Stimulated activated naive CD8-positive, alpha-beta T cell treated with anti-CD3 and anti-CD28 coated beads, Interleukin-15, amount 100 ng/mL, for 72 hours (primary cell): ENCODE measurements at regions not wholly inside any gene's neighbourhood (a gene's known extent, or its start where the extent isn't known, plus 50 kb on each side); places are given as distances from the start of the nearest gene placed in this dataset.

ENCODE experiments used
- ATAC-seq: fragments of 150-1000 bp; cut with Tn5 transposase; 2 replicates; pipeline ENCODE4 v1.10.0; 2021; ENCODE audit warnings: mild to moderate bottlenecking, moderate library complexity
- DNase-seq, 2 donors: peaks; one replicate each; pipeline ENCODE4 v3.0.0; 2021 to 2022
- H3K27ac Mint-ChIP-seq, 2 donors: one replicate each; pipeline ENCODE4 v1.8.0; 2022; ENCODE audit warnings: mild to moderate bottlenecking in 2 of 2, mixed read lengths in 2 of 2, moderate library complexity in 2 of 2
- H3K27me3 Mint-ChIP-seq: one replicate; pipeline ENCODE4 v1.8.0; 2022; ENCODE audit warnings: mixed read lengths
- H3K4me1 Mint-ChIP-seq: one replicate; pipeline ENCODE4 v1.8.0; 2022; ENCODE audit warnings: mild to moderate bottlenecking, mixed read lengths
- H3K4me3 Mint-ChIP-seq, 2 donors: one replicate each; pipeline ENCODE4 v1.8.0; 2022; ENCODE audit warnings: mild to moderate bottlenecking in 2 of 2, mixed read lengths in 2 of 2, moderate library complexity in 1 of 2
- H3K9me3 Mint-ChIP-seq, 2 donors: one replicate each; pipeline ENCODE4 v1.8.0; 2022; ENCODE audit warnings: mixed read lengths in 2 of 2

GRCh38 chr7:136807598-136807997 lies 60.9 kb upstream of the CHRM2 start:
- H3K4me3 Mint-ChIP-seq: no peak overlapping the region
- H3K27ac Mint-ChIP-seq: no peak overlapping the region
- no peaks in the 10 kb centered on the region for H3K27me3 Mint-ChIP-seq
- ATAC-seq (no peak), DNase-seq (no peak)
- H3K9me3 Mint-ChIP-seq: peaks cover 24 to 34% of the 10 kb centered on the region in 2 donors
- no peaks in the 10 kb centered on the region for H3K4me1 Mint-ChIP-seq

GRCh38 chr7:136803028-136803427 lies 65.4 kb upstream of the CHRM2 start:
- DNase-seq (no peak), ATAC-seq (no peak)
- no peak overlapping the region for H3K27ac Mint-ChIP-seq
- peaks cover 16 to 20% of the 10 kb centered on the region in 2 donors for H3K9me3 Mint-ChIP-seq
- no peaks in the 10 kb centered on the region for H3K27me3 Mint-ChIP-seq
- no peaks in the 10 kb centered on the region for H3K4me1 Mint-ChIP-seq
- H3K4me3 Mint-ChIP-seq: no peak overlapping the region

- H3K4me1 Mint-ChIP-seq: no peaks in the 10 kb centered on the region
- no peak for ATAC-seq
- no peak for DNase-seq
- no peak overlapping the region for H3K4me3 Mint-ChIP-seq
- no peaks in the 10 kb centered on the region for H3K27me3 Mint-ChIP-seq
- no peak overlapping the region for H3K27ac Mint-ChIP-seq
- H3K9me3 Mint-ChIP-seq: peaks cover 0 to 9% of the 10 kb centered on the region in 2 donors
These were observed 84.5 kb upstream of the CHRM2 start for GRCh38 chr7:136783934-136784333.

- ATAC-seq: no peak
- H3K4me3 Mint-ChIP-seq: no peak overlapping the region
These were observed 126.5 kb upstream of the CHRM2 start for GRCh38 chr7:136741941-136742340.

GRCh38 chr7:136728945-136729344 lies 139.5 kb upstream of the CHRM2 start:
- DNase-seq: no peak
- no peak overlapping the region for H3K4me3 Mint-ChIP-seq
- no peaks in the 10 kb centered on the region for H3K4me1 Mint-ChIP-seq
- no peak for ATAC-seq
- H3K9me3 Mint-ChIP-seq: peaks cover 13 to 39% of the 10 kb centered on the region in 2 donors
- no peak overlapping the region for H3K27ac Mint-ChIP-seq
- H3K27me3 Mint-ChIP-seq: no peaks in the 10 kb centered on the region

More at GRCh38 chr7:136741941-136742340, 126.5 kb upstream of the CHRM2 start:
- Mint-ChIP-seq H3K9me3 (peaks cover 0 to 25% of the 10 kb centered on the region in 2 donors), H3K4me1 (no peaks in the 10 kb centered on the region), H3K27me3 (no peaks in the 10 kb centered on the region), H3K27ac (no peak overlapping the region)
- DNase-seq: no peak

- H3K4me1 Mint-ChIP-seq: no peaks in the 10 kb centered on the region
- no peak overlapping the region for H3K4me3 Mint-ChIP-seq
- DNase-seq (no peak), ATAC-seq (no peak)
- H3K27ac Mint-ChIP-seq: no peak overlapping the region
- no peaks in the 10 kb centered on the region for H3K27me3 Mint-ChIP-seq
- H3K9me3 Mint-ChIP-seq: peaks cover 6 to 27% of the 10 kb centered on the region in 2 donors
These were observed 142.0 kb upstream of the CHRM2 start for GRCh38 chr7:136726460-136726859.

GRCh38 chr7:136717910-136718557 lies 150.4 kb upstream of the CHRM2 start:
- Mint-ChIP-seq H3K4me1 (no peaks in the 10 kb centered on the region), H3K4me3 (no peak overlapping the region), H3K27me3 (no peaks in the 10 kb centered on the region), H3K9me3 (peaks cover 5 to 7% of the 10 kb centered on the region in 2 donors), H3K27ac (no peak overlapping the region)
- DNase-seq (no peak), ATAC-seq (no peak)

GRCh38 chr7:136714062-136714461 lies 154.4 kb upstream of the CHRM2 start:
- H3K9me3 Mint-ChIP-seq: peaks cover 13 to 14% of the 10 kb centered on the region in 2 donors
- ATAC-seq: no peak
- H3K27ac Mint-ChIP-seq: no peak overlapping the region
- H3K4me3 Mint-ChIP-seq: no peak overlapping the region
- no peak for DNase-seq
- H3K27me3 Mint-ChIP-seq: no peaks in the 10 kb centered on the region
- no peaks in the 10 kb centered on the region for H3K4me1 Mint-ChIP-seq

- Mint-ChIP-seq H3K4me1 (no peaks in the 10 kb centered on the region), H3K27me3 (no peaks in the 10 kb centered on the region), H3K9me3 (peaks cover 6 to 14% of the 10 kb centered on the region in 2 donors), H3K4me3 (no peak overlapping the region), H3K27ac (no peak overlapping the region)
- ATAC-seq (no peak), DNase-seq (no peak)
These were observed 157.7 kb upstream of the CHRM2 start for GRCh38 chr7:136710751-136711150.

- Mint-ChIP-seq H3K4me1 (no peaks in the 10 kb centered on the region), H3K9me3 (peaks cover 6 to 14% of the 10 kb centered on the region in 2 donors), H3K27me3 (no peaks in the 10 kb centered on the region), H3K27ac (no peak overlapping the region), H3K4me3 (no peak overlapping the region)
- no peak for DNase-seq
- no peak for ATAC-seq
These were observed 158.6 kb upstream of the CHRM2 start for GRCh38 chr7:136709876-136710275.

GRCh38 chr7:136702913-136703312 lies 165.5 kb upstream of the CHRM2 start:
- ATAC-seq (no peak), DNase-seq (no peak)
- Mint-ChIP-seq H3K27ac (no peak overlapping the region), H3K9me3 (no peaks in the 10 kb centered on the region), H3K27me3 (no peaks in the 10 kb centered on the region), H3K4me3 (no peak overlapping the region), H3K4me1 (no peaks in the 10 kb centered on the region)

- Mint-ChIP-seq H3K4me3 (no peak overlapping the region), H3K27ac (no peak overlapping the region), H3K4me1 (no peaks in the 10 kb centered on the region), H3K9me3 (no peaks in the 10 kb centered on the region), H3K27me3 (no peaks in the 10 kb centered on the region)
- DNase-seq: no peak
- no peak for ATAC-seq
These were observed 169.5 kb upstream of the CHRM2 start for GRCh38 chr7:136698977-136699376.

- no peaks in the 10 kb centered on the region for H3K9me3 Mint-ChIP-seq
- no peak for DNase-seq
- no peak overlapping the region for H3K27ac Mint-ChIP-seq
- H3K4me3 Mint-ChIP-seq: no peak overlapping the region
- ATAC-seq: no peak
- H3K27me3 Mint-ChIP-seq: no peaks in the 10 kb centered on the region
- no peaks in the 10 kb centered on the region for H3K4me1 Mint-ChIP-seq
These were observed 170.2 kb upstream of the CHRM2 start for GRCh38 chr7:136698231-136698630.

- Mint-ChIP-seq H3K27me3 (no peaks in the 10 kb centered on the region), H3K4me3 (no peak overlapping the region), H3K4me1 (no peaks in the 10 kb centered on the region), H3K27ac (no peak overlapping the region), H3K9me3 (no peaks in the 10 kb centered on the region)
- no peak for DNase-seq
- no peak for ATAC-seq
These were observed 171.2 kb upstream of the CHRM2 start for GRCh38 chr7:136697271-136697670.

- no peak overlapping the region for H3K4me3 Mint-ChIP-seq
- H3K27me3 Mint-ChIP-seq: no peaks in the 10 kb centered on the region
- DNase-seq: no peak
- no peak overlapping the region for H3K27ac Mint-ChIP-seq
- no peaks in the 10 kb centered on the region for H3K4me1 Mint-ChIP-seq
- no peak for ATAC-seq
- H3K9me3 Mint-ChIP-seq: peaks cover 0 to 7% of the 10 kb centered on the region in 2 donors
These were observed 175.0 kb upstream of the CHRM2 start for GRCh38 chr7:136693166-136694119.

- DNase-seq (no peak), ATAC-seq (no peak)
- H3K27ac Mint-ChIP-seq: no peak overlapping the region
- no peak overlapping the region for H3K4me3 Mint-ChIP-seq
- H3K4me1 Mint-ChIP-seq: no peaks in the 10 kb centered on the region
- no peaks in the 10 kb centered on the region for H3K27me3 Mint-ChIP-seq
- peaks cover 0 to 7% of the 10 kb centered on the region in 2 donors for H3K9me3 Mint-ChIP-seq
These were observed 176.2 kb upstream of the CHRM2 start for GRCh38 chr7:136692221-136692620.
